ENCODE measurements at regions not wholly inside any gene's neighbourhood (a gene's known extent, or its start where the extent isn't known, plus 50 kb on each side); places are given as distances from the start of the nearest gene placed in this dataset.

DNA sequence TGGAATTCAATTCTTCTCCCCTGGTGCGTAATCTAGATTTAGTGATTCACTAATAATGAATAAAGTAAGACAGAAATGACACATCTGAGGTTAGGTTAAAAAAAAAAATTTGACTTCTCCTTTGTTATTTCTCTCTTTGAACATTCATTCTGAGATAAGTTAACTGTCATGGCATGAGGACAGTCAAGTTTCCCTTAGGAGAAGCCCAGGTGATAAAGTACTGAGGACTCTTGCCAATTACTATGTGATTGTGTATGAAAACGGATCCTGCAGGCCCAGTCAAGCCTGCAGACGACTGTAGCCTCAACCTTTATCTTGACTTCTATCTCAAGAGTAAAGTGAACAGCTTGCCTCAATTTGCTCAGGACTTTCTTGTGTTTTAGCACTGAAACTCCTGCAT, 293.2 kb downstream of the PRR32 start:
- ChIA-PET CTCF (ENCODE audit: unreplicated experiment) (no interaction called here), POLR2A (no interaction called here)
- no peaks in the 10 kb centered on the region for H3K36me3 ChIP-seq (ENCODE audit: insufficient read depth, low read length)
- intact Hi-C loops (cut with micrococcal nuclease; ENCODE audit: unreplicated experiment), result no loop called here
- no peak overlapping the region for H3K4me3 ChIP-seq (ENCODE audit: low read depth, low read length, poor library complexity, severe bottlenecking)
- H3K9me3 ChIP-seq (ENCODE audit: low read length), result no peaks in the 10 kb centered on the region
- H2AFZ ChIP-seq (ENCODE audit: low read length), result no peak overlapping the region
- no peak overlapping the region for H3K27ac ChIP-seq (ENCODE audit: low read depth, low read length, poor library complexity, severe bottlenecking)
- H3K4me2 ChIP-seq (ENCODE audit: low read length), result no peak overlapping the region
- no peaks in the 10 kb centered on the region for H3K9me2 ChIP-seq (ENCODE audit: insufficient read depth, low read length)
- no peaks in the 10 kb centered on the region for H3K79me2 ChIP-seq (ENCODE audit: insufficient read depth, low read depth, low read length)
- no TSS peak for BruUV-seq (replicated peaks)
- no peak for DNase-seq (ENCODE audit: low spot score)
- no peaks in the 10 kb centered on the region for H4K20me1 ChIP-seq (ENCODE audit: insufficient read depth, low read length)
- no peaks in the 10 kb centered on the region for H3K4me1 ChIP-seq (ENCODE audit: insufficient read depth, low read length, poor library complexity, severe bottlenecking)
- no peak for TF ChIP-seq EZH2phosphoT487 (IDR thresholded peaks at IDR 0.05; ENCODE audit: borderline replicate concordance, low read depth, low read length)
- TF ChIP-seq, protein P1, sequence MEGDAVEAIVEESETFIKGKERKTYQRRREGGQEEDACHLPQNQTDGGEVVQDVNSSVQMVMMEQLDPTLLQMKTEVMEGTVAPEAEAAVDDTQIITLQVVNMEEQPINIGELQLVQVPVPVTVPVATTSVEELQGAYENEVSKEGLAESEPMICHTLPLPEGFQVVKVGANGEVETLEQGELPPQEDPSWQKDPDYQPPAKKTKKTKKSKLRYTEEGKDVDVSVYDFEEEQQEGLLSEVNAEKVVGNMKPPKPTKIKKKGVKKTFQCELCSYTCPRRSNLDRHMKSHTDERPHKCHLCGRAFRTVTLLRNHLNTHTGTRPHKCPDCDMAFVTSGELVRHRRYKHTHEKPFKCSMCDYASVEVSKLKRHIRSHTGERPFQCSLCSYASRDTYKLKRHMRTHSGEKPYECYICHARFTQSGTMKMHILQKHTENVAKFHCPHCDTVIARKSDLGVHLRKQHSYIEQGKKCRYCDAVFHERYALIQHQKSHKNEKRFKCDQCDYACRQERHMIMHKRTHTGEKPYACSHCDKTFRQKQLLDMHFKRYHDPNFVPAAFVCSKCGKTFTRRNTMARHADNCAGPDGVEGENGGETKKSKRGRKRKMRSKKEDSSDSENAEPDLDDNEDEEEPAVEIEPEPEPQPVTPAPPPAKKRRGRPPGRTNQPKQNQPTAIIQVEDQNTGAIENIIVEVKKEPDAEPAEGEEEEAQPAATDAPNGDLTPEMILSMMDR (conservative IDR thresholded peaks at IDR 0.05; ENCODE audit: low read length), result no peak

- no peaks in the 10 kb centered on the region for H3K36me3 ChIP-seq (ENCODE audit: insufficient read depth, low read length)
- no peak for DNase-seq (ENCODE audit: low spot score)
- H3K79me2 ChIP-seq (ENCODE audit: insufficient read depth, low read depth, low read length), result no peaks in the 10 kb centered on the region
- no peak overlapping the region for H2AFZ ChIP-seq (ENCODE audit: low read length)
- no peak overlapping the region for H3K27ac ChIP-seq (ENCODE audit: low read depth, low read length, poor library complexity, severe bottlenecking)
- TF ChIP-seq, protein P1 (conservative IDR thresholded peaks at IDR 0.05; ENCODE audit: low read length), result no peak
- no peak for TF ChIP-seq EZH2phosphoT487 (IDR thresholded peaks at IDR 0.05; ENCODE audit: borderline replicate concordance, low read depth, low read length)
- H3K9me2 ChIP-seq (ENCODE audit: insufficient read depth, low read length), result no peaks in the 10 kb centered on the region
- no peak overlapping the region for H3K4me3 ChIP-seq (ENCODE audit: low read depth, low read length, poor library complexity, severe bottlenecking)
- H3K9me3 ChIP-seq (ENCODE audit: low read length), result no peaks in the 10 kb centered on the region
- intact Hi-C loops (cut with micrococcal nuclease; ENCODE audit: unreplicated experiment), result no loop called here
- ChIA-PET POLR2A (no interaction called here), CTCF (ENCODE audit: unreplicated experiment) (no interaction called here)
- no TSS peak for BruUV-seq (replicated peaks)
- H3K4me2 ChIP-seq (ENCODE audit: low read length), result no peak overlapping the region
- no peaks in the 10 kb centered on the region for H3K4me1 ChIP-seq (ENCODE audit: insufficient read depth, low read length, poor library complexity, severe bottlenecking)
- H4K20me1 ChIP-seq (ENCODE audit: insufficient read depth, low read length), result no peaks in the 10 kb centered on the region
These were observed 305.3 kb downstream of the PRR32 start for GRCh38 chrX:127124871-127125270.

DNA sequence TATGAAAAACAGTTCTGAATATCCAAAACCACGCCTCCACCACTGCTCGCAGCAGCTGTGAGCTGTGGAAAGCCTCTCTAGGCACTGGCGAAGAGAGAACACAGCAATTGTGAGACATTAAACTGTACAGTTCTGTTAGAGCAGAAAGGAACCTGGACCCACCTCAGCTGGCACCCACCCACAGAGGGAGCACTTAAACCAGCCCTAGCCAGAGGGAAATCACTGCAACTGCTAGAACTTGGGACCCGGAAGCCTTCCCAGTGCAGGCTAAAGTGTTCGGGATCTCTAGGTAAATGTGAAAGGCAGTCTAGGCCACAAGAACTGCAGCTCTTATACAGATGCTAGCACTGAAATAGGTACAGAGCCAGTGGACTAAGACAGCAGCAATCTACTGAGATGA, 308.8 kb downstream of the PRR32 start:
- ChIA-PET CTCF (ENCODE audit: unreplicated experiment) (no interaction called here), POLR2A (no interaction called here)
- H3K4me1 ChIP-seq (ENCODE audit: insufficient read depth, low read length, poor library complexity, severe bottlenecking), result no peaks in the 10 kb centered on the region
- H3K27ac ChIP-seq (ENCODE audit: low read depth, low read length, poor library complexity, severe bottlenecking), result no peak overlapping the region
- intact Hi-C loops (cut with micrococcal nuclease; ENCODE audit: unreplicated experiment), result no loop called here
- H3K4me3 ChIP-seq (ENCODE audit: low read depth, low read length, poor library complexity, severe bottlenecking), result no peak overlapping the region
- no peak overlapping the region for H3K4me2 ChIP-seq (ENCODE audit: low read length)
- no TSS peak for BruUV-seq (replicated peaks)
- no peaks in the 10 kb centered on the region for H3K79me2 ChIP-seq (ENCODE audit: insufficient read depth, low read depth, low read length)
- H4K20me1 ChIP-seq (ENCODE audit: insufficient read depth, low read length), result no peaks in the 10 kb centered on the region
- H3K9me3 ChIP-seq (ENCODE audit: low read length), result no peaks in the 10 kb centered on the region
- no peak for TF ChIP-seq EZH2phosphoT487 (IDR thresholded peaks at IDR 0.05; ENCODE audit: borderline replicate concordance, low read depth, low read length)
- TF ChIP-seq, protein P1 (conservative IDR thresholded peaks at IDR 0.05; ENCODE audit: low read length), result no peak
- H2AFZ ChIP-seq (ENCODE audit: low read length), result no peak overlapping the region
- no peaks in the 10 kb centered on the region for H3K9me2 ChIP-seq (ENCODE audit: insufficient read depth, low read length)
- no peak for DNase-seq (ENCODE audit: low spot score)
- H3K36me3 ChIP-seq (ENCODE audit: insufficient read depth, low read length), result no peaks in the 10 kb centered on the region
